IPS-20b (cell line): ENCODE measurements at regions not wholly inside any gene's neighbourhood (a gene's known extent, or its start where the extent isn't known, plus 50 kb on each side); places are given as distances from the start of the nearest gene placed in this dataset.

ENCODE experiments used
- H3K27ac ChIP-seq: one replicate; pipeline ENCODE4 v1.5.1; 2013; ENCODE audit warnings: low read length
- H3K27me3 ChIP-seq: 2 replicates; pipeline ENCODE4 v1.6.1; 2013; ENCODE audit warnings: mild to moderate bottlenecking, low read length, inconsistent platforms; ENCODE audit not compliant: insufficient read depth
- H3K36me3 ChIP-seq: 2 replicates; pipeline ENCODE4 v1.6.1; 2013; ENCODE audit warnings: low read depth, mild to moderate bottlenecking, inconsistent platforms, low read length, moderate library complexity; ENCODE audit not compliant: insufficient read depth
- H3K4me1 ChIP-seq: 2 replicates; pipeline ENCODE4 v1.6.1; 2013; ENCODE audit warnings: mild to moderate bottlenecking, control low read depth, inconsistent platforms, low read length, moderate library complexity; ENCODE audit not compliant: insufficient read depth
- H3K4me3 ChIP-seq: 2 replicates; pipeline ENCODE4 v1.5.1; 2013; ENCODE audit warnings: mild to moderate bottlenecking, low read length, inconsistent platforms
- H3K9ac ChIP-seq: 2 replicates; pipeline ENCODE4 v1.6.1; 2013; ENCODE audit warnings: low read depth, mild to moderate bottlenecking, inconsistent platforms, low read length, moderate library complexity
- H3K9me3 ChIP-seq: 2 replicates; pipeline ENCODE4 v1.6.1; 2013; ENCODE audit warnings: mild to moderate bottlenecking, low read depth, low read length, inconsistent platforms; ENCODE audit not compliant: insufficient read depth

DNA sequence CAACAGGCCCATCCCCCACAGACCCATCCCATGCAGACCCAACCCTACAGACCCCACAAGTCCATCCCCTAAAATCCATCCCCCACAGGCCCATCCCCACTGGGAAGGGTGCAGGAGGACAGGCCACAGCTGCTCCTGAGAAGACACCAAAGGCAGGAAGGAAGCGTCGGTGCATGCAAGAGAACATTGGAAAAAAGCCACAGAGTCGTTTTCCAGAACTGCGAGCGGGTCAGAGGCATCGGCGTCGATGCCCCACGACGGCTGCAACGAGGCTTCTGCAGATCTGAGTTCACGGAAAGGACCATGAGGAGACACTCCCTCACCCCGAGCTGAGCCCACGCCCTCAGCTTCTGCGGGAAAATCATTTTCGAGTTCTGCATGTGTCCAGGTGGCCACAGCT, 59.6 kb upstream of the GALNT9 start:
- Histone ChIP-seq H3K4me3 (no peak overlapping the region), H3K9ac (no peak overlapping the region), H3K27ac (no peak overlapping the region), H3K9me3 (no peaks in the 10 kb centered on the region), H3K4me1 (no peaks in the 10 kb centered on the region; the same call in 1 of the 2 replicates), H3K27me3 (peaks cover 88% of the 10 kb centered on the region), H3K36me3 (no peaks in the 10 kb centered on the region)

DNA sequence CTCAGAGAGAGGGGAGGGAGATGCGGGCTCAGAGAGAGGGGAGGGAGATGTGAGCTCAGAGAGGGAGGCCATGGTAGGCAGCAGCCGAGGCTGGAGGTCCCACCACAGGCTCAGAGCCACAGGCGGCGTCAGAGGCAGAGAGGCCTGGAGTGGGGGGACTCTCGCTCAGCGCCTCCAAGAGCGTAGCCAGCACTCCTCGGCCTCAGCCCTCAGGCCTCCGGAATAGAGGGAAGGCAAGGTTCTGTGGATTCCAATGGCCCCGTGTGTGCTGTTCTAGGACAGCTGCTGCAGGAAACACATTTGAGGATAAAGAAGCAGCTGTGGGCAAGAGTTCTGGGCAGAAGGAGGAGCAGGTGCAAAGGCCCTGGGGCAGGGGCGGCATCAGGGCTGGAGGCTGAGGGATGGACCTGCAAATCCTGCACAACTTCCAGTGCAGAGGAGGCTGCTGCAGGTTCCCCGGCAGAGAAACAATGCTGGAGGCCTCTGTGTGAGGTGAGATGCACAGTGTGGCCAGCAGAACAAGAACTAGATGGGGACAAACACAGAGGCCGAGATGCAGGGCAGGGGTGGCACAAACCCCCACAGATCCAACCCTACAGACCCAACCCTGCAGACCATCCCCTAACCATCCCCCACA, 59.1 kb upstream of the GALNT9 start:
- no peak overlapping the region for H3K9ac ChIP-seq
- H3K9me3 ChIP-seq: no peaks in the 10 kb centered on the region
- H3K36me3 ChIP-seq: no peaks in the 10 kb centered on the region
- no peak overlapping the region for H3K4me3 ChIP-seq
- H3K4me1 ChIP-seq: no peaks in the 10 kb centered on the region; the same call in 1 of the 2 replicates
- peaks cover 89% of the 10 kb centered on the region for H3K27me3 ChIP-seq
- H3K27ac ChIP-seq: no peak overlapping the region

DNA sequence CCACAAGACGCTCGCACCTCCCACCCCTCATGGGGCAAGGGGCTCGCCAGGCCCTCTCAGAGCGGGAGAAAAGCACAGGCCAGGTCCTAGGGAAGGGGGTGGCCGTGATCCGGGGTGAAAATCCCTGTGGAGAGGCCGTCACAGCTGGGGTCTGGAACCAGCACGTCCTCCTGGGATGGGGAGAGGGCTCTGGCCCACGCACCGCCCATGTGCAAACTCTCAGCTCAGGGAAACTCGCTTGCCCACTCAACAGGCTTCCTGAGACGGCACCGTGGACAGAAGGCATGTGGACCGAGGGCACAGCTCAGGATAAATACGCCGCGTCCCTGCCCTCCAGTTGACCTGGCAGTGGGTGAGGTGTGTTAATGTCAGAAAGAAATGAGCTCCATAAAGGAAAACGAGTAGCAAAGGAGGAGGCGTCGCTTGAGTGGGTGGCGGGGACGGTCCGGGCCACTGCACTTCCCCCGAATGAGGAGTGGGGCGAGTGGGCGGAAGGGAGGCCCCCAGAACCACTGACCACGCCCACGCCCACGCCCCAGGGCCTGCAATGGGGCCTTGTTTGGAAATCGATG, 57.6 kb upstream of the GALNT9 start:
- no peak overlapping the region for H3K27ac ChIP-seq
- H3K27me3 ChIP-seq: peaks cover 91% of the 10 kb centered on the region
- H3K4me1 ChIP-seq: no peaks in the 10 kb centered on the region; the same call in 1 of the 2 replicates
- H3K9me3 ChIP-seq: no peaks in the 10 kb centered on the region
- no peak overlapping the region for H3K9ac ChIP-seq
- no peaks in the 10 kb centered on the region for H3K36me3 ChIP-seq
- no peak overlapping the region for H3K4me3 ChIP-seq

DNA sequence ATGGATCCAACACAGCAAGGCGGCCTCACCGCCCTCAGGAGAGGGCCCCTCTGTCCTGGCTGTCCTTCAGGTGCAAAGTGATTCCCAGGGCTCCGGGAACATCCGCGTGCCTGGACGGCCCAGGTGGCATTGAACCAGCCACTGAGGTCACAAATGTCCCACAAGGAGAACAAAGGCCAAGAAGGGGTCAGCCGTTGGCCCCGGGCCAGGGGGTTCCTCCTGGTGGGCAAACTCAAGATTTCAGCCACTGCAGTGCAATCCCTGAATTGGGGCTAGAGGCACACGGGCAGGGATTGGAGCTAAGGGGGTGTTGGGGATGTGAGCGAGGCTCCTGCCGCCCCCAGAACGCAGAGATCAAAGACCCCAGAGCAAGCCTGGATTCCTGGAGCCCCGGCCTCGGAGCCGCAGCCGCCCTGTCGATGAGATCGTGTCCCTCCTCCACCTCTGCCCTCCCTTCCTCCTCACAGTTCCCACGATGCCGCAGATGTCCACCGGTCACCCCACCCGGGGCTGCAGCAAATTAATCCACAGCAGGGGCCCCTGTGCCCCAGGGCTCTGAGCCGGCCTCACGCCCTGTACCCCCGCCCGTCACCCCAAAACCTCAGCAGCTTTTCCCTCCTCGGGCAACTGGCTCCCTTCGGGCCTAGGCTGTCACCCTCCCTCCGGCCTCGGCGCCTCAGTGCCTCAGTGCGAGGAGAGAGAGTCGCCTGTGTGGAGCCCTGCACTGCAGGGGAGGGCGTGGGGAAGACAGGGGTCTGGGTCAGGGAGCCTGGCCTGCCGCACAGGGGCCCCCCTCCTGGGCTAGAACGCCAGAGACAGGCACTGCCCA, 56.7 kb upstream of the GALNT9 start:
- Histone ChIP-seq H3K9me3 (no peaks in the 10 kb centered on the region), H3K4me3 (no peak overlapping the region), H3K36me3 (no peaks in the 10 kb centered on the region), H3K9ac (no peak overlapping the region), H3K27me3 (peaks cover 94% of the 10 kb centered on the region), H3K4me1 (no peaks in the 10 kb centered on the region; the same call in 1 of the 2 replicates), H3K27ac (no peak overlapping the region)

DNA sequence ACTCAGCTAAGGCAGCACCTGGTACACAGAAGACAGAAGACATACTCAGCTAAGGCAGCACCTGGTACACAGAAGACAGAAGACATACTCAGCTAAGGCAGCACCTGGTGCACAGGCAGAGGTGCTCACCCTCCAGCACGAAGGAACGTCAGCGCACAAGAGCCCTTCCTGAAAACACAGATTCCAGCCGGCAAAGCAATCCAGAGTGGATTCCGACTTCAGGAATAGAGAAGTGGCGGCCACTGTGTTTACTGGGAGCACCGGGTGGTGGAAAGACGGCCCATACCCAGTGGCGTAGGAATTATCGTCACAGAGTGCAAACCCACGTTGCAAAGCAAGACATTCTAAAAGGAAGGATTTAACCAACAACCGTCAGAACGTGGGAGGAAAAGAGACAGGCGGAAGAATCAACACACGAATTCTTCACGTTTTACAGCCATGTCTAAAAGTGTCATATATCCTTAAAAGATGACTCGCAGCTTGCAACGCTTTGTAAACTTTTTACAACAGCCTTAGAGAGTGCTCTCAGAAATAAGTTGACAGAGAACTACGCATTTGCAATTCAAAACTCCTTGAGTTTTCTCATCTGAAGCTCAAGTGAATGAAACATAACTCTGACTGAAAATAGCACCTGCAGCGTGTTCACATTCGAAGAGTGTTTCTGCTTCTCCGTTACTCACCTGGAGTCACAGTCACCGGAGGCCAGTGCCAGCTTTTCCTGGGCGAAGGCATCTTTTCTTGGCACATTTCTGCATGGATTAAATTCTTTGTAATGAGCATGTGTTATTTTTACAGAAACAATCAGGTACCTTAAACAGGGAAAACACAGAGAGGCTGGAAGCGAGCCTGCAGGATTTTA, 55.8 kb upstream of the GALNT9 start:
- H3K27ac ChIP-seq: no peak overlapping the region
- H3K36me3 ChIP-seq: no peaks in the 10 kb centered on the region
- peaks cover 94% of the 10 kb centered on the region for H3K27me3 ChIP-seq
- no peaks in the 10 kb centered on the region for H3K9me3 ChIP-seq
- H3K9ac ChIP-seq: no peak overlapping the region
- H3K4me3 ChIP-seq: no peak overlapping the region
- no peaks in the 10 kb centered on the region; the same call in 1 of the 2 replicates for H3K4me1 ChIP-seq

DNA sequence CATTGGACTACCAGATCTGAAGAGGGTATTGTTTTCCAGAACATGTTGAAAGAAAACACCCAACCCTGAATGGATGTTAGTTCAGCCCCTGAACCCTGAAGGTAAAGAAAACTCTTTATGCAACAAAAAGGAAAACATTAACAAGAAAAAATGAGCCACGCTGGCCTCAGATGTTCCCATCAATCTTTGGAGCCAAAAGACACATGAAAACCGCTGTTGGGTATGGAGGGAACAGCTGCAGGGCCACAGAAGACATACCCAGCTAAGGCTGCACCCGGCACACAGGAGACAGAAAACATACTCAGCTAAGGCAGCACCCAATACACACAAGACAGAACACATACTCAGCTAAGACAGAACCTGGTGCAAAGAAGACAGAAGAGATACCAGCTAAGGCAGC, 51.3 kb upstream of the GALNT9 start:
- Histone ChIP-seq H3K27me3 (peaks cover 89% of the 10 kb centered on the region), H3K4me1 (no peaks in the 10 kb centered on the region; the same call in 1 of the 2 replicates), H3K4me3 (no peak overlapping the region)

DNA sequence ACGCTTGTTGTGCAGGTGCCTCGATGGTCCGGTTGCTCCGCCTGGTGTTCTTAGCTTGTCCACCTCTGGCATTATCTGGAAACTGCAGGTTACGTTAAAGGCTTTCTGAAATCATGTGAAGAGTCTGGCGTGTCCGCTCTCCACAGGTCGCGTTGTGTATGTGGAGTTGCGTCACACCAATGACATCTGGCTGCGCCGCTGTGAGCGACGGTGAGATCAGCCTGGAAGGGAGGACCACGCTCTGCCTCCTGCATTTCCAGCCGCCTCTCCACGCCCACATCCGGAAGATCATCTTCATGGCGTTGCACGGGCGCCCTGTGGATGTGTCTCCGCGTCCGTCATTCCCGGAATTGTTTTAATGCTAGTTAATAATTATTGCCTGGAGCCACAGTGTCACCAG, 50.6 kb upstream of the GALNT9 start:
- no peaks in the 10 kb centered on the region; the same call in 1 of the 2 replicates for H3K4me1 ChIP-seq
- no peak overlapping the region for H3K9ac ChIP-seq
- no peak overlapping the region for H3K4me3 ChIP-seq
- peaks cover 89% of the 10 kb centered on the region for H3K27me3 ChIP-seq
- no peaks in the 10 kb centered on the region for H3K9me3 ChIP-seq
- no peaks in the 10 kb centered on the region for H3K36me3 ChIP-seq
- no peak overlapping the region for H3K27ac ChIP-seq

More for the DNA sequence above, 51.3 kb upstream of the GALNT9 start:
- H3K9me3 ChIP-seq: no peaks in the 10 kb centered on the region
- no peaks in the 10 kb centered on the region for H3K36me3 ChIP-seq
- H3K9ac ChIP-seq: no peak overlapping the region
- no peak overlapping the region for H3K27ac ChIP-seq

DNA sequence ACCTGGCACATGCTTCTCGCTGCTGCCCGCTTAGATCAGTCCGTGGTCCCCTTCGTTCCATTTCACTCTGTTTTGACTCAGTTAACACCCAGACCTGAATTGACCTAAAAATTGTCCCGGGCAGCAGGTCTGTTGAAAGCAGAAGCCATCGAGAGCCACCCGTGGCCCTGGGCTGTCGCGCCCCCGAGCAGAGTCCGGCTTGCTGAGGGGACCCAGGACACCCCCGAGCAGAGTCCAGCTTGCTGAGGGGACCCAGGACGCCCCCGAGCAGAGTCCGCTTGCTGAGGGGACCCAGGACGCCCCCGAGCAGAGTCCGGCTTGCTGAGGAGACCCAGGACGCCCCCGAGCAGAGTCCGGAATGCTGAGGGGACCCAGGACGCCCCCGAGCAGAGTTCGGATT, 50.2 kb upstream of the GALNT9 start:
- Histone ChIP-seq H3K4me3 (no peak overlapping the region), H3K4me1 (no peaks in the 10 kb centered on the region; the same call in 1 of the 2 replicates), H3K36me3 (no peaks in the 10 kb centered on the region), H3K27ac (no peak overlapping the region), H3K9me3 (no peaks in the 10 kb centered on the region), H3K9ac (no peak overlapping the region), H3K27me3 (peaks cover 89% of the 10 kb centered on the region)
